H1 (cell line): ENCODE measurements at regions not wholly inside any gene's neighbourhood (a gene's known extent, or its start where the extent isn't known, plus 50 kb on each side); places are given as distances from the start of the nearest gene placed in this dataset.

Experiments
- CTCF ChIA-PET: fragments of 300-600 bp; sonication (Branson Sonifier 250); formaldehyde crosslinking; loops from one replicate; lab custom pipeline; 2021; ENCODE audit not compliant: partially characterized antibody; lab: Charles Lee
- POLR2A ChIA-PET: fragments of 300-600 bp; sonication (Branson Sonifier 250); formaldehyde crosslinking; loops from one replicate; lab custom pipeline; 2021; ENCODE audit warnings: inconsistent platforms; ENCODE audit not compliant: partially characterized antibody; lab: Charles Lee
- DNase-seq, 2 experiments: peaks; one replicate each; pipeline versions ENCODE4 v3.0.0 to v3.0.0-alpha.2; 2010 to 2022; ENCODE audit warnings: low spot score in 2 of 2, low read depth in 1 of 2, mixed read lengths in 1 of 2
- FAIRE-seq: peaks from 2 replicates; lab custom pipeline; 2011; peaks lifted over from hg19 to GRCh38; lab: Jason Lieb, UNC
- H2AFZ ChIP-seq: 2 replicates; pipeline ENCODE4 v1.8.1; 2012; ENCODE audit warnings: low read length, inconsistent platforms
- H2AK5ac ChIP-seq: 2 replicates; pipeline ENCODE4 v1.6.1; 2013; ENCODE audit warnings: low read depth, low read length
- H2BK120ac ChIP-seq: replicated peaks from 2 replicates; pipeline ENCODE3; 2013; ENCODE audit warnings: low read depth, low read length, inconsistent platforms
- H2BK12ac ChIP-seq: 2 replicates; pipeline ENCODE4 v1.6.1; 2013; ENCODE audit warnings: low read depth, low read length
- H2BK15ac ChIP-seq: 2 replicates; pipeline ENCODE4 v1.6.1; 2013; ENCODE audit warnings: low read length
- H2BK20ac ChIP-seq: 2 replicates; pipeline ENCODE4 v1.6.1; 2013; ENCODE audit warnings: low read length
- H2BK5ac ChIP-seq: 2 replicates; pipeline ENCODE4 v1.6.1; 2013; ENCODE audit warnings: low read depth, low read length
- H3K14ac ChIP-seq: 2 replicates; pipeline ENCODE4 v1.6.1; 2013; ENCODE audit warnings: inconsistent platforms; ENCODE audit not compliant: insufficient read length
- H3K18ac ChIP-seq: 2 replicates; pipeline ENCODE4 v1.6.1; 2013; ENCODE audit warnings: low read length; ENCODE audit errors: extremely low read depth
- H3K23ac ChIP-seq: 2 replicates; pipeline ENCODE4 v1.6.1; 2013; ENCODE audit warnings: inconsistent platforms; ENCODE audit not compliant: insufficient read length
- H3K23me2 ChIP-seq: 2 replicates; pipeline ENCODE4 v1.6.1; 2013; ENCODE audit warnings: low read depth, low read length
- H3K27ac ChIP-seq: 2 replicates; pipeline ENCODE4 v1.6.1; 2011; ENCODE audit warnings: low read depth, low read length, inconsistent platforms
- H3K27me3 ChIP-seq, 4 experiments: replicated peaks in 1 of 4; 1 replicate in 1 of 4; 2 replicates in 3 of 4; pipeline versions ENCODE4 v1.6.1 to v1.8.1; 2011 to 2013; ENCODE audit warnings: low read length in 3 of 4, mild to moderate bottlenecking in 3 of 4, inconsistent platforms in 2 of 4, mixed read lengths in 2 of 4, moderate library complexity in 1 of 4; ENCODE audit not compliant: control insufficient read depth in 3 of 4, insufficient read depth in 3 of 4; ENCODE audit errors: extremely low read depth in 1 of 4
- H3K36me3 ChIP-seq, 4 experiments: 2 replicates each; pipeline versions ENCODE4 v1.6.1 to v1.8.1; 2011 to 2013; ENCODE audit warnings: mild to moderate bottlenecking in 4 of 4, low read length in 3 of 4, moderate library complexity in 2 of 4, control low read depth in 1 of 4, inconsistent platforms in 1 of 4; ENCODE audit not compliant: insufficient read depth in 4 of 4, control insufficient read depth in 2 of 4
- H3K4ac ChIP-seq: replicated peaks from 2 replicates; pipeline ENCODE3; 2013; ENCODE audit warnings: low read length, low read depth, mixed read lengths, inconsistent platforms; ENCODE audit not compliant: insufficient read length
- H3K4me1 ChIP-seq, 4 experiments: replicated peaks in 1 of 4; 1 replicate in 1 of 4; 2 replicates in 3 of 4; pipeline versions ENCODE4 v1.6.1 to v1.8.1; 2011 to 2013; ENCODE audit warnings: low read length in 3 of 4, inconsistent platforms in 2 of 4, mixed read lengths in 1 of 4; ENCODE audit not compliant: insufficient read depth in 4 of 4, control insufficient read depth in 3 of 4
- H3K4me2 ChIP-seq, 2 experiments: 2 replicates each; pipeline versions ENCODE4 v1.6.1 to v1.8.1; 2011 to 2013; ENCODE audit warnings: low read depth in 2 of 2, low read length in 2 of 2, control low read depth in 1 of 2, inconsistent platforms in 1 of 2, mild to moderate bottlenecking in 1 of 2; ENCODE audit not compliant: insufficient read depth in 1 of 2
- H3K4me3 ChIP-seq, 4 experiments: fragments of 200-600, 300-600 bp in 1 of 4; sonication (generic), shearing (Covaris generic), sonication (Bioruptor Twin) in 1 of 4; 2 replicates each; pipeline versions ENCODE4 v1.5.1 to v1.8.1; 2011 to 2016; ENCODE audit warnings: low read length in 4 of 4, low read depth in 3 of 4, control low read depth in 2 of 4, inconsistent platforms in 2 of 4, mild to moderate bottlenecking in 2 of 4, mixed read lengths in 1 of 4, moderate library complexity in 1 of 4; ENCODE audit not compliant: insufficient read depth in 2 of 4; ENCODE audit errors: extremely low read depth in 1 of 4
- H3K56ac ChIP-seq: replicated peaks from 2 replicates; pipeline ENCODE3; 2013; ENCODE audit warnings: low read depth, mild to moderate bottlenecking, mixed read lengths, low read length, inconsistent platforms; ENCODE audit not compliant: insufficient read length
- H3K79me1 ChIP-seq: 2 replicates; pipeline ENCODE4 v1.6.1; 2013; ENCODE audit warnings: low read depth, low read length, control low read depth
- H3K79me2 ChIP-seq, 2 experiments: 2 replicates each; pipeline versions ENCODE4 v1.6.1 to v1.8.1; 2012 to 2013; ENCODE audit warnings: low read length in 2 of 2, mild to moderate bottlenecking in 2 of 2, inconsistent platforms in 1 of 2; ENCODE audit not compliant: insufficient read depth in 2 of 2, control insufficient read depth in 1 of 2
- H3K9ac ChIP-seq, 4 experiments: replicated peaks in 1 of 4; 1 replicate in 1 of 4; 2 replicates in 3 of 4; pipeline versions ENCODE4 v1.6.1 to v1.8.1; 2011 to 2013; ENCODE audit warnings: low read depth in 3 of 4, low read length in 3 of 4, control low read depth in 2 of 4, mild to moderate bottlenecking in 2 of 4, moderate library complexity in 2 of 4, inconsistent platforms in 1 of 4; ENCODE audit errors: extremely low read depth in 1 of 4
- H3K9me3 ChIP-seq, 2 experiments: 2 replicates each; pipeline versions ENCODE4 v1.6.1 to v1.8.1; 2012 to 2013; ENCODE audit warnings: mild to moderate bottlenecking in 2 of 2, moderate library complexity in 2 of 2, control low read depth in 1 of 2, inconsistent platforms in 1 of 2, low read depth in 1 of 2, low read length in 1 of 2, mixed read lengths in 1 of 2; ENCODE audit not compliant: insufficient read depth in 2 of 2
- H4K20me1 ChIP-seq, 2 experiments: replicated peaks in 1 of 2; 2 replicates each; pipeline versions ENCODE3 to v1.8.1; 2011 to 2013; ENCODE audit warnings: inconsistent platforms in 2 of 2, low read length in 2 of 2, mild to moderate bottlenecking in 1 of 2; ENCODE audit not compliant: insufficient read depth in 2 of 2, control insufficient read depth in 1 of 2
- H4K5ac ChIP-seq: 2 replicates; pipeline ENCODE4 v1.6.1; 2013; ENCODE audit warnings: low read length, low read depth, mixed read lengths, inconsistent platforms; ENCODE audit not compliant: insufficient read length
- H4K8ac ChIP-seq: 2 replicates; pipeline ENCODE4 v1.8.0; 2013; ENCODE audit warnings: mild to moderate bottlenecking, moderate library complexity, low read length, inconsistent platforms; ENCODE audit not compliant: insufficient read depth; ENCODE audit errors: extremely low read depth
- H4K91ac ChIP-seq: replicated peaks from 2 replicates; pipeline ENCODE3; 2013; ENCODE audit warnings: low read length, mixed read lengths, inconsistent platforms; ENCODE audit not compliant: insufficient read length
- BRCA1 ChIP-seq: IDR thresholded peaks from 2 replicates; pipeline ENCODE4 v1.6.1; 2012; ENCODE audit warnings: low read depth, low read length, improper control_type of control experiment
- CHD2 ChIP-seq: IDR thresholded peaks from 2 replicates; pipeline ENCODE4 v1.6.1; 2012; ENCODE audit warnings: low read length, improper control_type of control experiment
- GTF2F1 ChIP-seq: IDR thresholded peaks from 2 replicates; pipeline ENCODE4 v1.6.1; 2012; ENCODE audit warnings: low read depth, low read length, improper control_type of control experiment, borderline replicate concordance
- HDAC6 ChIP-seq: IDR thresholded peaks from one replicate; pipeline ENCODE4 v1.7.1; 2012; ENCODE audit warnings: low read depth, mild to moderate bottlenecking, inconsistent platforms, low read length, moderate library complexity
- MAFK ChIP-seq: IDR thresholded peaks from 2 replicates; pipeline ENCODE4 v1.6.1; 2012; ENCODE audit warnings: low read depth, mild to moderate bottlenecking, improper control_type of control experiment, low read length
- POLR2AphosphoS5 ChIP-seq: IDR thresholded peaks from 2 replicates; pipeline ENCODE4 v1.6.1; 2011; ENCODE audit warnings: low read depth, low read length
- POU5F1 ChIP-seq: IDR thresholded peaks from 2 replicates; pipeline ENCODE4 v1.6.1; 2011; ENCODE audit warnings: low read depth, mild to moderate bottlenecking, low read length, moderate library complexity
- RBBP5 ChIP-seq: IDR thresholded peaks from 2 replicates; pipeline ENCODE4 v1.7.1; 2012; ENCODE audit warnings: low read depth, mild to moderate bottlenecking, inconsistent platforms, low read length, moderate library complexity, borderline replicate concordance
- RFX5 ChIP-seq: IDR thresholded peaks from 2 replicates; pipeline ENCODE4 v1.6.1; 2011; ENCODE audit warnings: low read depth, low read length, improper control_type of control experiment, borderline replicate concordance
- SIN3A ChIP-seq, 2 experiments: IDR thresholded peaks in 1 of 2; conservative IDR thresholded peaks in 1 of 2; 2 replicates each; pipeline ENCODE4 v1.6.1; 2011 to 2012; ENCODE audit warnings: low read length in 2 of 2, improper control_type of control experiment in 1 of 2, low read depth in 1 of 2, mild to moderate bottlenecking in 1 of 2
- SIX5 ChIP-seq: IDR thresholded peaks from 2 replicates; pipeline ENCODE4 v1.6.1; 2011; ENCODE audit warnings: mild to moderate bottlenecking, low read depth, low read length
- TAF7 ChIP-seq: optimal IDR thresholded peaks from 2 replicates; pipeline ENCODE3; 2011; ENCODE audit warnings: low read depth, mild to moderate bottlenecking, inconsistent platforms, low read length, moderate library complexity, borderline replicate concordance
- TCF12 ChIP-seq: IDR thresholded peaks from 2 replicates; pipeline ENCODE4 v1.6.1; 2011; ENCODE audit warnings: low read depth, mild to moderate bottlenecking, low read length
- WGBS, 2 experiments: shearing (Covaris generic) in 1 of 2; methylation state at CpG; one replicate each; pipeline versions ENCODE4 v1.1.6 to v1.1.7; 2013 to 2015; ENCODE audit warnings: low lambda C conversion rate in 2 of 2, mixed read lengths in 2 of 2, inconsistent platforms in 1 of 2, low coverage in 1 of 2, missing lambda C conversion rate in 1 of 2; ENCODE audit not compliant: insufficient replicate concordance in 2 of 2, insufficient coverage in 1 of 2, insufficient read length in 1 of 2; ENCODE audit errors: extremely low coverage in 1 of 2, missing lambda C conversion rate in 1 of 2; 5-methylcytosine and 5-hydroxymethylcytosine counted together
- TF ChIP-seq, protein P1 (sequence below): IDR thresholded peaks from 2 replicates; pipeline ENCODE4 v1.6.1; 2012; ENCODE audit warnings: low read length, inconsistent platforms

DNA sequence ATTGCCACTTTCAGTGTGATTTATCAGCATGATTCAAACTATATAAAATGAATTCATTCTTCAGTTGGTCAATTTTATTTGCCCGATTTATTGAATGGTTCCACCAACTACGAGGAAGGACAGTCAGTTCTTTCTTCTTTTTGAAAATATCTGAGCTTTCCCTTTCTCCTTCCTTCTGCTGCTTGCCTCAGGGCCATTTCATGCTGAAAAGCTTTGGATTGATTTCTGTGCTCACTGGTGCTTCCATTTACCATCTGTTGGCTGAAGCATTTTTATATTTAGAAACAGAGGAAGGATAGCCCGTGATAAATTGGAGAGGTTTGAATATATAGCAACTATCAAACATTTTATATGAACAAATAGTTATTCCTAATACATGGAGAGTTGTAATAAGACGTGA is 68.9 kb upstream of the ADAMTS5 start:
- H2BK20ac ChIP-seq: no peak overlapping the region
- H3K79me2 ChIP-seq: no peaks in the 10 kb centered on the region
- CTCF ChIA-PET: no interaction called here
- H3K36me3 ChIP-seq: no peaks in the 10 kb centered on the region
- H2AFZ ChIP-seq: no peak overlapping the region
- no peak overlapping the region for H3K4ac ChIP-seq
- no peak overlapping the region for H2AK5ac ChIP-seq
- no peaks in the 10 kb centered on the region for H3K79me1 ChIP-seq
- POLR2A ChIA-PET: no interaction called here
- H3K56ac ChIP-seq: no peak overlapping the region
- no peak overlapping the region for H2BK120ac ChIP-seq
- FAIRE-seq: no peak
- no peak overlapping the region for H2BK5ac ChIP-seq
- H3K23me2 ChIP-seq: no peaks in the 10 kb centered on the region
- H3K4me2 ChIP-seq: no peak overlapping the region
- no peak overlapping the region for H3K14ac ChIP-seq
- H4K91ac ChIP-seq: no peak overlapping the region
- H3K9ac ChIP-seq: no peak overlapping the region
- no peak overlapping the region for H3K4me3 ChIP-seq
- no peak overlapping the region for H4K8ac ChIP-seq
- no peaks in the 10 kb centered on the region for H3K27me3 ChIP-seq
- no peak overlapping the region for H3K27ac ChIP-seq
- H3K9me3 ChIP-seq: no peaks in the 10 kb centered on the region
- H2BK15ac ChIP-seq: no peak overlapping the region
- no peak overlapping the region for H2BK12ac ChIP-seq
- 92% methylated on average over 4 of the region's 4 CpGs; no CpG with 5 or more reads in 1 of the 2 experiments for WGBS, 2 experiments
- 0 out of 7 replicates have a peak, but pooled peaks cover 0 to 3% (median 0%) of the 10 kb centered on the region in 4 experiments for H3K4me1 ChIP-seq
- no peak overlapping the region for H3K18ac ChIP-seq
- H4K5ac ChIP-seq: no peak overlapping the region
- H4K20me1 ChIP-seq: no peaks in the 10 kb centered on the region
- no peak overlapping the region for H3K23ac ChIP-seq
- no peak for DNase-seq
- TF ChIP-seq POU5F1: no peak
- no peak for TF ChIP-seq BRCA1
- TF ChIP-seq CHD2: no peak
- no peak for TF ChIP-seq SIN3A (conservative IDR thresholded peaks at IDR 0.05 in 1 of 2, IDR thresholded peaks at IDR 0.05 in 1 of 2; ENCODE audit: low read depth in 1 of 2, low read length in 2 of 2)
- no peak for TF ChIP-seq SIX5
- TF ChIP-seq RBBP5: no peak
- no peak for TF ChIP-seq MAFK
- no peak for TF ChIP-seq RFX5
- TF ChIP-seq, protein P1, sequence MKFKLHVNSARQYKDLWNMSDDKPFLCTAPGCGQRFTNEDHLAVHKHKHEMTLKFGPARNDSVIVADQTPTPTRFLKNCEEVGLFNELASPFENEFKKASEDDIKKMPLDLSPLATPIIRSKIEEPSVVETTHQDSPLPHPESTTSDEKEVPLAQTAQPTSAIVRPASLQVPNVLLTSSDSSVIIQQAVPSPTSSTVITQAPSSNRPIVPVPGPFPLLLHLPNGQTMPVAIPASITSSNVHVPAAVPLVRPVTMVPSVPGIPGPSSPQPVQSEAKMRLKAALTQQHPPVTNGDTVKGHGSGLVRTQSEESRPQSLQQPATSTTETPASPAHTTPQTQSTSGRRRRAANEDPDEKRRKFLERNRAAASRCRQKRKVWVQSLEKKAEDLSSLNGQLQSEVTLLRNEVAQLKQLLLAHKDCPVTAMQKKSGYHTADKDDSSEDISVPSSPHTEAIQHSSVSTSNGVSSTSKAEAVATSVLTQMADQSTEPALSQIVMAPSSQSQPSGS: no peak
- TF ChIP-seq POLR2AphosphoS5: no peak
- no peak for TF ChIP-seq GTF2F1
- TF ChIP-seq HDAC6: no peak
- TF ChIP-seq TCF12: no peak
- TF ChIP-seq TAF7: no peak
